ENCODE measurements at regions not wholly inside any gene's neighbourhood (a gene's known extent, or its start where the extent isn't known, plus 50 kb on each side); places are given as distances from the start of the nearest gene placed in this dataset.
"Not testable (repeated sequence)": the region's sequence is repeated elsewhere in the genome, so short reads cannot be mapped to it uniquely, and the experiment has no call there.

- DNase-seq (ENCODE audit: low spot score): no peak
- POLR2A ChIA-PET (ENCODE audit: low non-redundant PET): no interaction called here
- CTCF ChIA-PET: no interaction called here
- TF ChIP-seq CTCF (conservative IDR thresholded peaks at IDR 0.05; ENCODE audit: low read depth): no peak
- no peak overlapping the region for H3K27ac ChIP-seq
Observed at GRCh38 chr7:12839508-12840153, 152.2 kb downstream of the ARL4A start.

GRCh38 chr7:12844732-12845131 lies 157.3 kb downstream of the ARL4A start:
- POLR2A ChIA-PET (ENCODE audit: low non-redundant PET); H3K27ac ChIP-seq; CTCF ChIA-PET; DNase-seq (ENCODE audit: low spot score): not testable (repeated sequence)

- TF ChIP-seq CTCF (conservative IDR thresholded peaks at IDR 0.05; ENCODE audit: low read depth): no peak
- CTCF ChIA-PET: no interaction called here
- DNase-seq (ENCODE audit: low spot score): no peak
- H3K27ac ChIP-seq: no peak overlapping the region
- POLR2A ChIA-PET (ENCODE audit: low non-redundant PET): no interaction called here
Observed at GRCh38 chr7:12847001-12847400, 159.6 kb downstream of the ARL4A start.

GRCh38 chr7:12851142-12851541 lies 163.7 kb downstream of the ARL4A start:
- no peak for TF ChIP-seq CTCF (conservative IDR thresholded peaks at IDR 0.05; ENCODE audit: low read depth)
- no peak overlapping the region for H3K27ac ChIP-seq
- DNase-seq (ENCODE audit: low spot score): peak; percentile 21
- ChIA-PET POLR2A (ENCODE audit: low non-redundant PET) (no interaction called here), CTCF (no interaction called here)

GRCh38 chr7:12851841-12852240 lies 164.4 kb downstream of the ARL4A start:
- no peak for TF ChIP-seq CTCF (conservative IDR thresholded peaks at IDR 0.05; ENCODE audit: low read depth)
- no peak for DNase-seq (ENCODE audit: low spot score)
- POLR2A ChIA-PET (ENCODE audit: low non-redundant PET): no interaction called here
- CTCF ChIA-PET: no interaction called here
- no peak overlapping the region for H3K27ac ChIP-seq

- ChIA-PET POLR2A (ENCODE audit: low non-redundant PET) (no interaction called here), CTCF (no interaction called here)
- TF ChIP-seq CTCF (conservative IDR thresholded peaks at IDR 0.05; ENCODE audit: low read depth): no peak
- no peak for DNase-seq (ENCODE audit: low spot score)
- no peak overlapping the region for H3K27ac ChIP-seq
Observed at GRCh38 chr7:12855036-12855435, 167.6 kb downstream of the ARL4A start.

- POLR2A ChIA-PET (ENCODE audit: low non-redundant PET): no interaction called here
- CTCF ChIA-PET: interaction anchor here (0.6 kb wide), 1 partner anchor 66 kb away, joined by 3 read pairs; no protein-coding TSS in a partner anchor
- no peak for TF ChIP-seq CTCF (conservative IDR thresholded peaks at IDR 0.05; ENCODE audit: low read depth)
- no peak for DNase-seq (ENCODE audit: low spot score)
- no peak overlapping the region for H3K27ac ChIP-seq
Observed at GRCh38 chr7:12859761-12860160, 172.3 kb downstream of the ARL4A start.

Measured in RWPE1 (cell line).